Ecto neural progenitor cell (in vitro differentiated cells): ENCODE measurements at regions not wholly inside any gene's neighbourhood (a gene's known extent, or its start where the extent isn't known, plus 50 kb on each side); places are given as distances from the start of the nearest gene placed in this dataset.

Experiments used
- DNase-seq: peaks from one replicate; pipeline ENCODE4 v3.0.0-alpha.2; 2018; ENCODE audit warnings: low spot score

DNA sequence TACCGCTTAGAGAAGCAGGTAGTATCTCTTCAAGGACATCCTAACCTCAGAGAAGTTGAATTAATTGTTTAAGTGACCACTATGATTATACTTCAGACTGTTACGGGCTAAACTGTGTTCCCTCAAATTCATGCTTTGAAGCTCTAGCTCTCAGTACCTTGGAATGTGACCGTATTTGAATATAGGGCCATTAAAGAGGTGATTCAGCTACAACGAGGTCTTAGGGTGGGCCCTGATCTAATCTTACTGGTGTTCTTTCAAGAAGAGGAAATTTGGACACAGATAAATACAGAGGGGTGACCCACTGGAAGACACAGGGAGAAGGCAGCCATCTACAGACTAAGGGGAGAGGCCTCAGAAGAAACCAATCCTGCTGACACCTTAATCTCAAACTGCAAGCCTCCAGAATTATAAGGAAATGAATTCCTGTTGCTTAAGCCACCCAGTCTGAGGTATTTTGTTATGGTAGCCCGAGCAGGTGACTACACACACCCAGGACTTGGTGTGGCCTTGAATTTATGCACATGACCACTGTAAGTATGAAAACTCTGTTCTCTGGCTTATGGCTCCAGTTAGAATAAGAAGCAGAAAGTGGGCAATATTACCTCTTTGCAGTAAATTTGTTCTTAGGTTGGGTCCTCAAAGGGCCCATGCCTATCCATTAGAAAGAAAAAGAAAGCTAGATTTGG lies 249.1 kb downstream of the DHX35 start:
- no peak for DNase-seq

DNA sequence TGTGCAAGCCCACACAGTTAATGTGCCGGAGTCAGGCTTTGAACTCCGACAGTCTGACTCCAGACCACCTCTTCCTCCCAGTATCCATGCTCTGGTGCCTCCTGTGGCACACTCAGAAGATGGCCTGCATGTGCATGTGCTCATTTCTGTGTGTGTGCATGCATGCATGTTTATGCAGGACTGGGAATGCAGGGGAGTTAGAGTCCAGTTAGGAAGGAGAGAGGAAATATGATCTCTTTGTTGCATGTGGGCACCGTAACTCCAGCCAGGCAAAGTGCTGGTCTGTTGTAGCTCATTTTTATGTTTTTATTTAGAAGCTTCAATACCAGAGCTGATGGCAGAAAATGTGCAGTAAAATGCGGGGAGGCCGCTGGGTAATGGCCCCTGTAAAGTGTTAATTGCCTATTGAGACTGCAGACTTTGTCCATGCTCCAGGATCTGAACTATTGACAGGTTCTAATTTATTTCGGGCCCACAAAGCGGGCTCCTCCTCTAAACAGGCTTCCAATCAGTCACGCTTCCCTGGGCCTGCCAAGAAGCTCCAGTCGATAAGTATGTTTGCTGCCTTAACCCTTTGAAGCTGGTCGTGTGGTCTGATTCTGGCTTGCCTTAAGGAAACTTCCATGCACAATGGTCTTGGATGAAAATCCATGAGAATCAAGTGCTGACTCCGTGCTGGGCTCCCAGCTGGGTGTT lies 248.3 kb downstream of the DHX35 start:
- DNase-seq, result no peak

- no peak for DNase-seq
Observed at GRCh38 chr20:39206899-39207564, 244.9 kb downstream of the DHX35 start.

- no peak for DNase-seq
Observed at GRCh38 chr20:39195582-39196021, 233.5 kb downstream of the DHX35 start.

GRCh38 chr20:39190666-39191570 lies 228.8 kb downstream of the DHX35 start:
- no peak for DNase-seq

GRCh38 chr20:39188266-39188765 lies 226.2 kb downstream of the DHX35 start:
- DNase-seq, result no peak

DNA sequence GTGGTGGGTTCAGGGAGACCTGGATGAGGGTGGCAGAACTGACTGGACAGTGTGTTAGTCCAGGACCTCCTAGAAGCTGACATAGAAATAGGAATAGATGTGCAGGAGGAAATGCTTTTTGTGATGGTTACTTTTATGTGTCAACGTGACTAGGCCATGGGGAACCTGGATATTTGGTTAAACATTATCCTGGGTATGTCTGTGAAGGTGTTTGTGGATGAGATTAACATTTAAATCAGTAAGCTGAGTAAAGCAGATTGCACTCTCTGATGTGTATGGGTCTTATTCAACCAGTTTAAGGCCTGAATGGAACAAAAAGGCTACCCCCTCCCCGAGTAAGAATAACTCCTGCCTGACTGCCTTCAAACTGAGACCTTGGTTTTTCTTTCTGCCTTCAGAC lies 219.3 kb downstream of the DHX35 start:
- no peak for DNase-seq

DNA sequence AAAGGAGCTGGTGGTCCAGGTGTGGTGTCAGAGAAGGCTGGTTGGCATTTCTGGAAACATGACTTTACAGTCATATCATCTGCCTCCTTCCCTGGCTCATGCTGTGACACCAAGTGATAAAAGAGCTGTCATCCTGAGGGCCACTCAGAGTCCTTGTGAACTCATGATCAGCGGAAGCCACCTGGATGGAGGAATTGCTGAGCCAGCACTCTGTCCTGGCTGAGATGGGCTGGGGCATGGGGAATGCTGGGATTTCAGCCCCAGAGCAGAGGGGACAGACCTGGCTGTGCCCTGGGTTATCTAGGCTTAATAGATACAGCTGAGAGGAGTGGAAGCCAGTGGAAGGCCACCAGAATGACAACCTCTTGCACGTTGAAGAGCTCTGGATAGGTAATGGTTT lies 214.3 kb downstream of the DHX35 start:
- no peak for DNase-seq

GRCh38 chr20:39170896-39171463 lies 208.8 kb downstream of the DHX35 start:
- no peak for DNase-seq

DNA sequence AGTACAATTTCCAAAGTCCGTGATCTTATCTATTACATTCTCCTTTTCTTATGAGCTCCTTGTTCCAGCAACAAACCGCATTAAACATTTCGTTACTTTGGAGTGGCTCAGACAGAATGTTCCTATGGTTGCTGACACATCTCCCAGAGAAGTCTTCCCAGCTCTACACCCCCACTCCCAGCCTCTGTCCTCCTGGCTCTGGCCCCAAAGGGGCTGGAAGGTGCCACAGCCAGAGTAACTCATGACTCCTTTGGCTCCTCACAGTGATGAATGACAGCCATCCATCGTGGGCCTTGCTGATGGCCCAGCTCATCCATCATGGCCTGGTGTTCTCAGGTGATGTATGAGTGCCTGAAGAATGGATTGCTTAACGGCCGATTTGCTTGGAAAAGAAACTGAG lies 203.0 kb downstream of the DHX35 start:
- DNase-seq, result no peak

DNA sequence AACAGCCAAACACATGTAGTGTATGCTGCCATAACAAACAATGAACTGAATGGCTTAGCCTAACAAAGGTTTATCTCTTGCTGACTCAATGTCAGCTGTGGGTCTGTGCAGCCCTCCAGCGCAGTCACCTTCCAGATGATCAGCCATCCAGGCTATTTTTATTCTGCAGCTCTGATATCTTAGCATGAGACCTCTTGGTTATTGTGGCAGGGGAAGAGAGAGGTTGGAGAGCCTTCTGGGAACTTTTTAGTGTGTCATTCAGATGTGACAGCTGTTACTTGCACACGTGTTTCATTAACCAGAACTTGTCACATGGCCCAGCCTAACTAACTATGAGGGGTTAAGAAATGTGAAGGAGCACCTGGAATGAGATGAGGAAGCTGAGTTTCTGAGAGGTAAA lies 202.5 kb downstream of the DHX35 start:
- DNase-seq, result no peak

DNA sequence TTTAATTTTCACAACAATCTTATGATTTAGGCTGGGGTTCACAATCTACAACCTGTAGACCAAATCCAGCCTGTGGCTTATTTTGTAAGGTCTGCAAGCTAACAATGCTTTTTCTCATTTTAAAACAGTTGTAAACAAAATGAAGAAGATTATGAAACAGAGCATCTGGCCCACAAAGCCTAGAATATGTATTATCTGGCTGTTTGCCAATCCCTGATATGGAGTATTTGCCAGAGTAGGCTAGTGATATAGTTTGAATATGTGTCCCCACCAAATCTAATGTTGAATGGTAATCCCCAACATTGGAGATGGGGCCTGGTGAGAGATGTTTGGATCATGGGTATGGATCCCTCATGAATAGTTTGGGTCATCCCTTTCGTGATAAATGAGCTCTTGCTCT lies 201.8 kb downstream of the DHX35 start:
- DNase-seq, result no peak

- DNase-seq, result no peak
Observed at GRCh38 chr20:39161900-39162299, 199.8 kb downstream of the DHX35 start.

GRCh38 chr20:39155971-39156370 lies 193.8 kb downstream of the DHX35 start:
- DNase-seq, result no peak

- DNase-seq, result no peak
Observed at GRCh38 chr20:39152742-39153141, 190.6 kb downstream of the DHX35 start.

DNA sequence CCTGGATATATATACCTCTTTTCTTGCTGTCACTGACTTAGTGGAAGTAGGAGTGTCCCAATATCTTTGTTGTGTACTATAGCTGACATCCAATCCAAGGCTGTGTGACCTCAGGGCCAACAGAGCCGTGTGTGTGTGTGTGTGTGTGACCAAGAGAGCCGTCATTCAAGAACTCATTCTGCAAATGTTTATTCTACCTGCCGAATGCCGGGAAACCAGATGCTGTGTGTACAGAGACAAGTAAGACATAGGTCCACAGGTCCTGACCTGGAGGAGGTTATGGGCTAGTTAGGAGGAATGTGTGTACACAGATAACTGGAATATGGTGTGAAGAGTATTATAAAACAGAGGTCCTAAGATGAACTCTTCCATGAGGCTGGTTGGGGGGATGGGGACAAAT lies 190.0 kb downstream of the DHX35 start:
- DNase-seq, result no peak

- DNase-seq, result no peak
Observed at GRCh38 chr20:39150501-39150900, 188.4 kb downstream of the DHX35 start.

DNA sequence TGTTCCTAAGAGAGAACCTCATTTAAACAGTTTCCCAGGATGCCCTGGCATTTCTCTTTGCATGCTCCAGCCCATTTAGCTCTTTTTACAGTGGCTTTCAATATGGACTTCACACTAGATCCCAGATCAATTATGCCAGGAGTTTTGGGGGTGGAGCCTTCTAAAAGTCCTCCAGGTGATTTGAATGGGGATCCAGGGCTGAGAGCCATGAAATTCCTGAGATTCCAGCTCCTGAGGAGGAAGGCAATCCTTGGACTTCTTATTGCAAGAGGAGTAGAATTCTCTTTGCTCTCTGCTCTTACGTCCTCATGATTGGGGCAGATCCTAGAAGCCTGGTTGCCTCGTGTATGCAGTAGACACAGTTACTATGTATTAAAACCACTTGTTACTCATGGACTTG lies 184.2 kb downstream of the DHX35 start:
- DNase-seq, result no peak

- no peak for DNase-seq
Observed at GRCh38 chr20:39145921-39146320, 183.8 kb downstream of the DHX35 start.

DNA sequence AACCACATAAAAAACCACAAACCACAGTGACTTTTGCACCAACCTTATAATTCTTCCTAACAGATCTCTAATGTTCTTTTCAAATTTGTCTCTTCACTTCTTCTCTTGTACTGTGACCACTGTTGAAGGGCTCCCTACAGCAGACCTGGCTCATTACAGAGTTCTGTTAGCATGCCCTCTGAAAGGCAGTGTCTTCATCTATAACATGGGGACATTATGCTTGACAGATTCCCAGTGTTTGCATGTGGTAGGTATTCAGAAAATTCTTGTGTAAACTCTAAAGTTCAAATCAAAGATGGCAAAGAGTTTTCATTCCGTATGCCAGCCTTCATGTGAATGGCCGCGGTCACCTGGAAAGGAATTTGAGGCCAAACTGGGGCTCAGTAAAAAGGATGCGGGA lies 182.6 kb downstream of the DHX35 start:
- DNase-seq, result no peak

- no peak for DNase-seq
Observed at GRCh38 chr20:39142407-39143096, 180.4 kb downstream of the DHX35 start.
